GM12873 (cell line): ENCODE measurements at regions not wholly inside any gene's neighbourhood (a gene's known extent, or its start where the extent isn't known, plus 50 kb on each side); places are given as distances from the start of the nearest gene placed in this dataset.

Experiments
- TF ChIP-seq, protein P1 (sequence below): IDR thresholded peaks from 2 replicates; pipeline ENCODE4 v1.5.1; 2012; ENCODE audit warnings: low read depth, mild to moderate bottlenecking, moderate library complexity, low read length, control low read depth; ENCODE audit not compliant: insufficient read depth; ENCODE audit errors: missing control alignments

DNA sequence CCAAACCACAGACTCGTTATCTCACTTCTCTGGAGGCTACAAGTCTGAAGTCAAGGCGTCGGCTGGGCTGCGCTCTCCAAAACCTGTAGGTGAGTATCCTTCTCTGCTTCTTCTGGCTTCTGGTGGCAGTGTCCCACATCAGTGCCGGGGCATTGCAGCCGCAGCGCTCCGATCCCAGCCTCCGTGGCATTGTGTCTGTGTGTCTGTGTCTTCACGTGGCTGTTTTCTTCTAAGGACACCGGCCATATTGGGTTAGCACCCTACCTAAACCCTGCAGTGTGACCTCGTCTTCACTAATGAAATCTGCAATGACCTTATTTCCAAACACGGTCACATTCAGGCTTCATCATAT, 584.9 kb upstream of the COBL start:
- TF ChIP-seq, protein P1, sequence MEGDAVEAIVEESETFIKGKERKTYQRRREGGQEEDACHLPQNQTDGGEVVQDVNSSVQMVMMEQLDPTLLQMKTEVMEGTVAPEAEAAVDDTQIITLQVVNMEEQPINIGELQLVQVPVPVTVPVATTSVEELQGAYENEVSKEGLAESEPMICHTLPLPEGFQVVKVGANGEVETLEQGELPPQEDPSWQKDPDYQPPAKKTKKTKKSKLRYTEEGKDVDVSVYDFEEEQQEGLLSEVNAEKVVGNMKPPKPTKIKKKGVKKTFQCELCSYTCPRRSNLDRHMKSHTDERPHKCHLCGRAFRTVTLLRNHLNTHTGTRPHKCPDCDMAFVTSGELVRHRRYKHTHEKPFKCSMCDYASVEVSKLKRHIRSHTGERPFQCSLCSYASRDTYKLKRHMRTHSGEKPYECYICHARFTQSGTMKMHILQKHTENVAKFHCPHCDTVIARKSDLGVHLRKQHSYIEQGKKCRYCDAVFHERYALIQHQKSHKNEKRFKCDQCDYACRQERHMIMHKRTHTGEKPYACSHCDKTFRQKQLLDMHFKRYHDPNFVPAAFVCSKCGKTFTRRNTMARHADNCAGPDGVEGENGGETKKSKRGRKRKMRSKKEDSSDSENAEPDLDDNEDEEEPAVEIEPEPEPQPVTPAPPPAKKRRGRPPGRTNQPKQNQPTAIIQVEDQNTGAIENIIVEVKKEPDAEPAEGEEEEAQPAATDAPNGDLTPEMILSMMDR = no peak

DNA sequence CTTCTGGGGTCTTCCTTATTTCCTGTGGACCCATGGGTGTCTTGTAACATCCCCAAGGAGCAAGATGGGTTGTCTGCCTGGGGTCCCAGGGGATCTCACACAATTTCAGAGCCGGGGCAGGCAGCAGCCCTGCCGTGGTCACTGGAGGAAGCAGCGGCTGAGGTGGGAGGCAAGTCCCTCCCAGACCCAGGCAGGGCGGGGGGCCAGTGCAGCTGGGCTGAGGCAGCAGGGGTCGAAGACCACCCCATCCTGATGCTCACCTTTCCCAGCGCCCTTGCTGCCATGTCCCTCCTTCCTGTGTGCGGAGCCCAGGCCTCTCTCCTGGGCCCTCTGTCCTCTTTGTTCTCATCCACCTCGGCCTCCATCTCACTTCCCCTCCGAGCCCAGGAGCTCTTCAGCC, 583.0 kb upstream of the COBL start:
- TF ChIP-seq, protein P1 = no peak

DNA sequence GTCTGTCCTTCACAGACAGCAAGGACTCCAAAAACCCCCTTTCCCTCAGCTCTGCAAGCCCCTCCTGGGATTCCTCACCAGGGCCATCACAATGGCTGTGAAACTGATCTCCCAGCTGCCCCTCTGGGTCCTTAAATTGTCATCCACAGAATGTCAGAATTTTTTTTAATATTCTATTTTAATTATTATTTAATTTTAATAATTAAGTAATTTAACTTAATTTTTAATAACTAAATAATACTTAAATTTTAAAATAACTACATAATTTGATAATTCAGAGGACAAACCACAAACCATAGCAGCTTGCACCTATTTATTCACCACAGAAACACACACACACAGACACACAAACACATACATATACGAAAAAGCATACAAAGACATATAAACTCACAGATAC, 565.8 kb upstream of the COBL start:
- TF ChIP-seq, protein P1 = no peak

DNA sequence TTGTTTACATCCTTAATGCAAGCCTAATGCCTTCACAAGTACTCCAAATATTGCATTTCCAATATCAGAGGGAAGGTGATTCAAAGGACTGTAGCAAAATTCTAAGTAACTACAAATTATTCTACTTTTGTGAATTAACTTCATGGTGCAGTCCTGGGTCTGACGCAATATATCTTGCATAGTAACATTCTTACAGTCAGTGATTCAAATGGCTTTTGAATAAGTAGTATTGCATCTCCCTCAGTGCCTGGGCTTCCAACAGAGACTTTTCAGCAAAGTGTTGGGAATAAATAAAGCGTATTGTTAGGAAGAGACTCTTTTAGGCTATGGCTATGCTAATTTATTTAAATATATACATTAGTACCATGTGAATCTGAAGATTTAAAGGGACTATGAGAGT, 564.7 kb upstream of the COBL start:
- TF ChIP-seq, protein P1 = no peak

DNA sequence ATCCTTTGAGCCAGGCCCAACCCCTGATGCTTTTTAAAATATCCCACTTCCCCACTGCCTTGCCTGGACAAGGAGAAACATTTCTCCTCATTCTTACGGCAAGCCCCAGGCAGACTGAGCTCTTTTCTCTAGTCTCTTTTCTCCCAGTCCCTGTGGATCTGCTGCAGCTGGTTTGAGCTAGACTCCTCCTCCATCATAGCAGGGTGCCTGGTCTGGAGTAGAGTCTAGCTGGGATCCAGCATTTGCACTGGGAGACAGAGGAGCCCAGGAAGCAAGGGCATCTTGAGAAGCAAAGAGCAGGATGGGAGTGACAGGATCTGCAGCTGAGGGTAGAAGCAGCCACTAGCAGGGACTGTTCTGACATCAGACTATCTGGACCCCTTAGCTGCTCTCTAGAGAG, 562.3 kb upstream of the COBL start:
- TF ChIP-seq, protein P1 = no peak

DNA sequence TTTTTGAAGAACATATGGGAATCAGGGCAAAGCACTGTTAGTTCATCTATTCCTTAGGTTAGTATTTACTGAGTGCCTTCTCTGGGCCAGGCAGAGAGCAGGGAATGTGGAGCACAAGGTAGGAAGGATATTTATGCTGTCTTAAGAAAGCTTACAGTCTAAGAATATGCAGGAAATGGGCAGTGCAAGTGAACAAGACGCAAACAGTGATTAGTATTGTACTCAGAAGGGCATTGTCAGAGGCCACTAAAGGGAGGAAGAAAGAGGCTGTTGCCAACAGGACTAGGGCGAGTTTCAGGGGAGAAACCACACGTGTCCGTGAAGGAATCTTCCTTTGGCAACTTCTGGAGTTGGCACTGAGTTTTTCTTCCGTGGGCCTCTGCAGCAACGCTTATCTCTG, 552.8 kb upstream of the COBL start:
- TF ChIP-seq, protein P1 = no peak

DNA sequence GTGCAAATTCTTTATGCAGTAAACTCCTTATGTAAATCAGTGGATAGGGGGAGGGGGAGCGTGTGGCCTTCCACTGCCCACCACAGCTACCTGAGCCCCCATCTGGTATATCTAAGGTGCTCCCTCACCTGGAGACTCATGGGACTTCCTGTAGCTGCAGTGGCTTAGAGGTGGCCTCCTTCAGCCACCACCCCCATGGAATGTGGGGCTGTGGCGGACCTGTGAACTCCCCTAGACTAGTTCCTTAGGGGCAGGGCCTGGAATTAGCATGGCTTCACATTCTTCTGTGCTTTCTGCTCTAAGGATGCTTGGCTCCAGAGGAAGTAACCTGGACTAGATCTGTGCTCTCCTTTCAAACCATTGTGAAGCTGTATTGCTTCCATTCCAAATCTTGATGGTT, 550.5 kb upstream of the COBL start:
- TF ChIP-seq, protein P1 = no peak

DNA sequence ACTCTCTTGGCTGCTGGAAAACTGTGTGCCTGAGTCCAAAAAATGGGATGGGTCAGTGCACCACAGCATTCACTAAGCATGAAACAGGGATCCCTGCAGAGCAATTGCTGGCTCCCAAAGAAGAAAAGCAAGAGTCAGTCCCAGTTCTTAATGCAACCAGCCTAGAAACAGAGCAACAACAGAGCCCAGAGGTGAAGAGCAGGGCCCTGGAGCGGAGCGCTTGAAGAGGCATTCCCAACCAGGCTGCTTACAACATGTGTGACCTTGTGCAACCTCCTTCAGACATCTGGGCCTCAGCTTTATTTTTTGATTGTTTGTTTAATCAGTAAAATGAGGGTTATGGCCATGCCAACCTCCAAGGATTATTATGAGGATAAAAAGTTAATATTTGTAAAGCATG, 543.7 kb upstream of the COBL start:
- TF ChIP-seq, protein P1 = no peak
